Activated CD4-positive, alpha-beta T cell treated with anti-CD3 and anti-CD28 coated beads, Interleukin-2, amount 50 U/mL, for 16 hours (primary cell): ENCODE measurements at regions not wholly inside any gene's neighbourhood (a gene's known extent, or its start where the extent isn't known, plus 50 kb on each side); places are given as distances from the start of the nearest gene placed in this dataset.

Source experiments
- DNase-seq: peaks from one replicate; pipeline ENCODE4 v3.0.0-alpha.2; 2020

GRCh38 chr13:108360139-108360538, 90.6 kb downstream of the TNFSF13B start:
- DNase-seq, result no peak

- DNase-seq, result no peak
Measured at GRCh38 chr13:108361769-108362168, 92.3 kb downstream of the TNFSF13B start.

GRCh38 chr13:108363666-108364065, 94.1 kb downstream of the TNFSF13B start:
- DNase-seq, result no peak

- no peak for DNase-seq
Measured at GRCh38 chr13:108365255-108365654, 95.7 kb downstream of the TNFSF13B start.

GRCh38 chr13:108368250-108368905, 98.9 kb downstream of the TNFSF13B start:
- DNase-seq, result no peak

GRCh38 chr13:108369412-108369811, 99.9 kb downstream of the TNFSF13B start:
- DNase-seq, result no peak

GRCh38 chr13:108375034-108375433, 105.5 kb downstream of the TNFSF13B start:
- DNase-seq, result no peak

GRCh38 chr13:108375772-108376171, 106.3 kb downstream of the TNFSF13B start:
- no peak for DNase-seq

- DNase-seq, result no peak
Measured at GRCh38 chr13:108376308-108376707, 106.8 kb downstream of the TNFSF13B start.

GRCh38 chr13:108377646-108378206, 108.2 kb downstream of the TNFSF13B start:
- no peak for DNase-seq

- no peak for DNase-seq
Measured at GRCh38 chr13:108383667-108384066, 114.1 kb downstream of the TNFSF13B start.

GRCh38 chr13:108387156-108387555, 117.6 kb downstream of the TNFSF13B start:
- no peak for DNase-seq

GRCh38 chr13:108402850-108403249, 133.3 kb downstream of the TNFSF13B start:
- no peak for DNase-seq

GRCh38 chr13:108407495-108407894, 138.0 kb downstream of the TNFSF13B start:
- DNase-seq, result no peak

GRCh38 chr13:108408672-108409071, 139.2 kb downstream of the TNFSF13B start:
- no peak for DNase-seq

- no peak for DNase-seq
Measured at GRCh38 chr13:108409730-108410129, 140.2 kb downstream of the TNFSF13B start.

- no peak for DNase-seq
Measured at GRCh38 chr13:108419768-108420167, 150.2 kb downstream of the TNFSF13B start.

GRCh38 chr13:108425056-108425455, 155.5 kb downstream of the TNFSF13B start:
- DNase-seq, result no peak

- DNase-seq, result no peak
Measured at GRCh38 chr13:108426893-108427292, 157.4 kb downstream of the TNFSF13B start.

GRCh38 chr13:108427355-108427754, 157.8 kb downstream of the TNFSF13B start:
- DNase-seq, result no peak

- no peak for DNase-seq
Measured at GRCh38 chr13:108428691-108429090, 159.2 kb downstream of the TNFSF13B start.

GRCh38 chr13:108433976-108434755, 164.6 kb downstream of the TNFSF13B start:
- no peak for DNase-seq

GRCh38 chr13:108435393-108436149, 166.1 kb downstream of the TNFSF13B start:
- DNase-seq, result no peak
